Muscle layer of duodenum (tissue), 2 donors: ENCODE measurements at regions not wholly inside any gene's neighbourhood (a gene's known extent, or its start where the extent isn't known, plus 50 kb on each side); places are given as distances from the start of the nearest gene placed in this dataset.

Experiments
- H3K27ac ChIP-seq: one replicate; pipeline ENCODE4 v1.7.0; 2013; ENCODE audit warnings: mild to moderate bottlenecking, low read length
- H3K27me3 ChIP-seq: one replicate; pipeline ENCODE4 v1.7.0; 2013; ENCODE audit warnings: low read depth, mild to moderate bottlenecking, control low read depth, low read length
- H3K36me3 ChIP-seq, 2 donors: one replicate each; pipeline ENCODE4 v1.7.0; 2013; ENCODE audit warnings: low read length in 2 of 2, control low read depth in 1 of 2, mild to moderate bottlenecking in 1 of 2; ENCODE audit not compliant: insufficient read depth in 2 of 2, control insufficient read depth in 1 of 2
- H3K4me1 ChIP-seq, 2 donors: one replicate each; pipeline ENCODE4 v1.7.0; 2013; ENCODE audit warnings: low read length in 2 of 2, mild to moderate bottlenecking in 2 of 2, control low read depth in 1 of 2, moderate library complexity in 1 of 2; ENCODE audit not compliant: insufficient read depth in 2 of 2, control insufficient read depth in 1 of 2
- H3K4me3 ChIP-seq, 2 donors: one replicate each; pipeline ENCODE4 v1.7.0; 2013; ENCODE audit warnings: low read length in 2 of 2, low read depth in 1 of 2, mild to moderate bottlenecking in 1 of 2
- H3K9me3 ChIP-seq, 2 donors: one replicate each; pipeline ENCODE4 v1.7.0; 2013; ENCODE audit warnings: low read length in 2 of 2, control low read depth in 1 of 2, mild to moderate bottlenecking in 1 of 2; ENCODE audit not compliant: control insufficient read depth in 1 of 2
- donor health status: healthy.

DNA sequence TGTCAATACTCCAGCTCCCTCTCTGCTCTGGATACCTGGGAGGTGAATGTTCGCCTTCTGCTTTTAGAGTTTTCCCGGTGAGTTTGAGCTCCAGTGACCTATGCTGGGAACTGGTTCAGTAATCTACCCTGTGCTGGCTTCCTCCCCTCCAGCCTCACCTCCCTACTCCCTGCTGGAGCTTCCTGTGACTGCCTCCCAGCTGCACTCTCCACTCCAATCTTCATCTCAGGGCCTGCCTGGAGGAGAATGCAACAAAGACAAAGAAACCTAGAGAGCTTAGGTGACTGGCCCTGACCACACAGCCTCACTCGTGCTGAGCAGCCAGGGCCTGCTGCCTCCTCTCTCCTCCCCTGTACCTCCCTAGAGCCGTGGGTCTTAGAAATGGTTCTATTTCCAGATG is 101.6 kb upstream of the FOXF1 start:
- Histone ChIP-seq H3K27me3 (no peaks in the 10 kb centered on the region), H3K36me3 (no peaks in the 10 kb centered on the region), H3K27ac (no peak overlapping the region), H3K4me1 (peaks cover 0 to 4% of the 10 kb centered on the region in 2 donors), H3K4me3 (no peak overlapping the region), H3K9me3 (no peaks in the 10 kb centered on the region)

DNA sequence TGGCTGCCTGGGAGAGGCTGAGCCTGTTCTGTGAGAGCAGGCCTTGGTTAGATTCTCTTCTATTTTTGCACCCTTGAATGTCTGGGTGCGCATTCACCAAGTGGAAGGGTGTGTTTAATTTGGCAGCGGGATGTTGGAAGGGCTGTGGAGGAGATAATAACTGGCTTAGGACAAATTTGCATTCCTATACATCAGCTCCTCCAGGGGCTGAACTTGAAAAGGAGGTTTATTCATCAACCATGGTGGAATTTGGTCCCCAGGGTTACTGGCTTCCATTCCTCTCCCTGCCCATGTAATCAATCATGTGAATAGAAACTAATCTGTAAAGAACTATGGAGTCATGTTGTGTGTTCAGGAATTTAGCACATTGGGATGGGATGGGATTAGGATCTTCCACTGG is 100.2 kb upstream of the FOXF1 start:
- H3K27ac ChIP-seq: no peak overlapping the region
- H3K27me3 ChIP-seq: no peaks in the 10 kb centered on the region
- H3K4me3 ChIP-seq: no peak overlapping the region
- peaks cover 0 to 4% of the 10 kb centered on the region in 2 donors for H3K4me1 ChIP-seq
- no peaks in the 10 kb centered on the region for H3K36me3 ChIP-seq
- H3K9me3 ChIP-seq: no peaks in the 10 kb centered on the region

DNA sequence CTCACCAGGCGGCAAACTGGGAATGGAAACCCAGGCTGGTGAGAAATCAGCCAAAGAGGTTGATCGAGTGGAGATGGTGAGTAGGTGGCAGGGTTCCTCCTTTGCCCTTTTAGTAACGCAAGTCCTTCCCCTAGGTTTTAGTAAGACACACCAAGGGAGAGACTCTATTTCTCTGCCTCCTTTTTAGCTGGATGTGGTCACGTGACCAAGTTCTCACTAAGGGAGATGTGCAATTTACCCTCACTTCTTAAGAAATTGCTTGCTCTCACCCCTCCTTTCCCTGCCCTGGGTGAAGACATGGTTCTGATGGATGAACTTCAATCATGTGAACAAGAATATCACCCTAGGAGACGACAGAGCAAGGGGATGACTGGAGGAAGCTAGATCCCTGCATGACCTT is 99.8 kb upstream of the FOXF1 start:
- no peaks in the 10 kb centered on the region for H3K36me3 ChIP-seq
- no peaks in the 10 kb centered on the region for H3K9me3 ChIP-seq
- H3K4me3 ChIP-seq: no peak overlapping the region
- peaks cover 0 to 4% of the 10 kb centered on the region in 2 donors for H3K4me1 ChIP-seq
- no peaks in the 10 kb centered on the region for H3K27me3 ChIP-seq
- H3K27ac ChIP-seq: no peak overlapping the region

DNA sequence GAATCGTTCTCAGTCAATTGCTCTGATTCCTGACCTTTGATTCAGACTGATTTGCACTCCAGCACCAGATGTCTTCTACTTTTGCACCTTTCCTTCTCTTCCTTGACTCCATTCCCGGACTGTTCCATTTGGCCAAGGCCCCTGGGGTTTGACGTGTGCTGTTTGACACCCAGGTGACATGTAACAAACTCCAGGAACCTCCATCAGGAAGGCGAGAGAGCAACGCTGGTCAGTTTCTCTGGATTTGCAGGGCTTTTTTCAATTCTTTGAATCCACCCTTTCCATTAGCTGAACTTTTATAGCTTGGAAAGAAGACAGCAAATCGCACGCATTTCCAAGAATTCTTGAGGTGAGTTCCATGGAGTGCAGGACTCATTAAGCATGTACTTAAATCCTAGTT is 98.4 kb upstream of the FOXF1 start:
- Histone ChIP-seq H3K4me1 (peaks cover 0 to 4% of the 10 kb centered on the region in 2 donors), H3K36me3 (no peaks in the 10 kb centered on the region), H3K4me3 (no peak overlapping the region), H3K27ac (no peak overlapping the region), H3K9me3 (no peaks in the 10 kb centered on the region), H3K27me3 (no peaks in the 10 kb centered on the region)

DNA sequence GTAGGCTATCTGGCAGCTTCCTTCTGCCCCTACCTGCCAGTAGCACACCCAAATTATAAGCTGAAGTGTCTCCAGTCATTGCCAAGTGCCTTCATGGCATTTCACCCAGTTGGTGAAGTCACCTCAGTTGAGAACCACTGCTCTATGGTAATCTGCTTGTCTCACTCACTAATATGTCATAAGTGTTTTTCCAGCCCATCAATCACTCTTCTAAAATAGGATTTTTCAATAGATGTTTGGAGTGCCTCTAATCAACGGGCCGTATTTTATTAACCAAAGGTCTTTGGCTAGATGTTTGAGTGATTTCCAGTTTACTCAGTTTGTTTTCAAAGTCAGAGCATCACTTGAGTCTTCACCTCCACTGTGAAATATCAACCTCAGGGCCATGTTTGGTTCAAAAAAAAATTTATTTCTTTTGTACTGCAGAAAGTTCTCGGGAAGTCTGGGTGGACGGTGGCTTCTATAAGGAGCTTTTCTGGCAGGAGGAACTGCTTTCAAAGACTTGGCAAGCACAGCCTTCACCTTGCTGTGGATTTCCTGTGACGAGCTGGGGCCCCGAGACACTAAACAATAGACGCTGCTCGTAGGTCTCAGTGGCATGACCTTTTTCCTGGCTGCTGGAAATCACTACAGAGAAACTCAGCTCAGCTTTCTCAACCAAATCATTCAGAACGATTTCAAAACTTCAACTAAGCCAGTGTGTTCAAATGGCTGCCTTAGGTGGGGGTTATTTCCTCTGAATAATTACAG is 95.2 kb upstream of the FOXF1 start:
- Histone ChIP-seq H3K4me3 (no peak overlapping the region), H3K36me3 (no peaks in the 10 kb centered on the region), H3K27ac (no peak overlapping the region), H3K9me3 (no peaks in the 10 kb centered on the region), H3K27me3 (no peaks in the 10 kb centered on the region), H3K4me1 (peaks cover 0 to under 1% of the 10 kb centered on the region in 2 donors)

DNA sequence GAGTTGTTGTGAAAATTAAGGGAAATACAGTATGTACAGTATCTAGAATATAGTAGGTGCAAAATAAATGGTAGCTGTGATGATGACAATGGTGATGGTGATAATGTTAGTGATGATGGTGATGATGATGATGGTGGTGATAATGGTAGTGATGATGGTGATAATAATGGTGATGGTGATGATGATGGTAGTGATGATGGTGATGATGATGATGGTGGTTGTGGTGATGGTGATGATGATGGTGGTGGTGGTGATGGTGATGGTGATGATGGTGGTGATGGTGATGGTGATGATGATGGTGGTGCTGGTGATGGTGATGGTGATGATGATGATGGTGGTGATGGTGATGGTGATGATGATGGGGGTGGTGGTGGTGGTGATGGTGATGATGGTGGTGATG is 91.3 kb upstream of the FOXF1 start:
- Histone ChIP-seq H3K4me1 (peaks cover 0 to 2% of the 10 kb centered on the region in 2 donors), H3K27ac (no peak overlapping the region), H3K9me3 (peaks cover 0 to 11% of the 10 kb centered on the region in 2 donors), H3K36me3 (no peaks in the 10 kb centered on the region), H3K4me3 (no peak overlapping the region), H3K27me3 (no peaks in the 10 kb centered on the region)

DNA sequence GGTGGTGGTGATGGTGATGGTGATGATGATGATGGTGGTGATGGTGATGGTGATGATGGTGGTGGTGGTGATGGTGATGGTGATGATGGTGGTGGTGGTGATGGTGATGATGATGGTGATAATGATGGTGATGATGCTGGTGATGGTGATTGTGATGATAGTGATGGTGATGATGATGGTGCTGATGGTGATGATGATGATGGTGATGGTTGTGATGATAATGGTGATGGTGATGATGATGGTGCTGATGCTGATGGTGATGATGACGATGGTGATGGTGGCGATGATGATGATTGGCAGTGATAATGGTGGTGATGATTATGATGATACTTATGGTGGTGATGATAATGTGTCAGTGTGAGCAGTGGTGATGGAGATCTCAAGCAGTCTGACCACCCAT is 90.8 kb upstream of the FOXF1 start:
- H3K27me3 ChIP-seq: no peaks in the 10 kb centered on the region
- H3K4me3 ChIP-seq: no peak overlapping the region
- peaks cover 0 to 11% of the 10 kb centered on the region in 2 donors for H3K9me3 ChIP-seq
- no peaks in the 10 kb centered on the region for H3K36me3 ChIP-seq
- no peak overlapping the region for H3K27ac ChIP-seq
- peaks cover 0 to 8% of the 10 kb centered on the region in 2 donors for H3K4me1 ChIP-seq

DNA sequence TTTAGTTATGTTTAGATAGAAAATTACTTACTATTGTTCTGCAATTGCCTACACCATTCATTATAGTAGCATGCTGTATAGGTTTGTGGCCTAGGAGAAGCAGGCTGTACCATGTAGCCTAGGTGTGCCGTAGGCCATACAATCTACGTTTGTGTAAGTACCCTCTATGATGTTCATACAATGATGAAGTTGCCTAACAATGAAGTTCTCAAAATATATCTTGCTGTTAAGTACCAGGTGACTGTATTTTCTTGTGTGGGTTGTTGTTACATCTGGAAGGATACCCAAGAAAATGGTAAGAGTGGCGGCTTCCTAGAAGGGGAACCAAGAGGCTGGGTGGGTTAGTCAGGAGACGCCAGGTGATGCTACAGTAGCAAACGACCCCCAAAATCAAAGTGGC is 88.3 kb upstream of the FOXF1 start:
- Histone ChIP-seq H3K4me1 (peaks cover 0 to 14% of the 10 kb centered on the region in 2 donors), H3K36me3 (no peaks in the 10 kb centered on the region), H3K27me3 (no peaks in the 10 kb centered on the region), H3K4me3 (no peak overlapping the region), H3K9me3 (peaks cover 0 to 11% of the 10 kb centered on the region in 2 donors), H3K27ac (no peak overlapping the region)

DNA sequence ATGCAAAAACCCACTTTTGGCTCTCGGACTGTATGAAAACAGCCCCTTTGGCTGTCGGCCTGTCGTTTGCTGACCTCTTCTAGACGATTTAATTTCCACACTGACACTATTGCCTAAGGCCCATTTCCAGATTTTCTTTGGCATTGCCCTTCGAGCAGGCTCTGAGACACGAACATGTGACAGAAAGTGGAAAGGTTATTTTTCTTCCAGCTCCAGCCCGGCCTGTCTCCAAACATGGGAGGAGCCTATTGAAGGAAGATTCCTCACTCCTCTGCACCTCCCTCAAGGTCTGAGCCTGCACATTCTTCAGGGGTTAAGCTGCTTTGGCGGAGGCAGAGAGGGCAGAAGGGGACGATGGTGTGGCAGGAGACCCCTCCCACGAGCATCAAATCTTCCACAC is 85.9 kb upstream of the FOXF1 start:
- H3K4me1 ChIP-seq: peaks cover 0 to 26% of the 10 kb centered on the region in 2 donors
- H3K36me3 ChIP-seq: no peaks in the 10 kb centered on the region
- H3K9me3 ChIP-seq: peaks cover 0 to 11% of the 10 kb centered on the region in 2 donors
- no peaks in the 10 kb centered on the region for H3K27me3 ChIP-seq
- no peak overlapping the region for H3K4me3 ChIP-seq
- no peak overlapping the region for H3K27ac ChIP-seq

DNA sequence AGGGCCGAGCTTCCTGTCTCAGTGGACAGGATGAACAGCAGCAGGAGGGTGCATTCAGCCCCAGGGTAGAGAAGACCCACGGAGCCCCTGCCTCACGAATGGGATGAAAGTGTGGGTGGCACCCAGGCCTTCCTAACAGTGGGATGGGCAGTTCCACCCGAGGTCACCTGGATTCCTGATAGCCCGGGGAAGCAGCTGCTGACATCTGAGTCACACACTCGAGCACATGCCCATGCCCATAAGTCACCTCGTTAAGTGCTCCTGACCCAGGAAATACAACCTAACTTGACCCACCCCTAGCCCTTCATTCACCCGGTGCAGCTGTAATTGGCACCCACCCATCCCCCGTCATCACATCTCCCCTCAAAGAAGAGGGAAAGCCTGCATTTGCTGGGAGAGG is 85.3 kb upstream of the FOXF1 start:
- H3K36me3 ChIP-seq: no peaks in the 10 kb centered on the region
- no peaks in the 10 kb centered on the region for H3K27me3 ChIP-seq
- no peak overlapping the region for H3K27ac ChIP-seq
- peaks cover 5 to 28% of the 10 kb centered on the region in 2 donors for H3K4me1 ChIP-seq
- no peak overlapping the region for H3K4me3 ChIP-seq
- H3K9me3 ChIP-seq: peaks cover 0 to 11% of the 10 kb centered on the region in 2 donors

DNA sequence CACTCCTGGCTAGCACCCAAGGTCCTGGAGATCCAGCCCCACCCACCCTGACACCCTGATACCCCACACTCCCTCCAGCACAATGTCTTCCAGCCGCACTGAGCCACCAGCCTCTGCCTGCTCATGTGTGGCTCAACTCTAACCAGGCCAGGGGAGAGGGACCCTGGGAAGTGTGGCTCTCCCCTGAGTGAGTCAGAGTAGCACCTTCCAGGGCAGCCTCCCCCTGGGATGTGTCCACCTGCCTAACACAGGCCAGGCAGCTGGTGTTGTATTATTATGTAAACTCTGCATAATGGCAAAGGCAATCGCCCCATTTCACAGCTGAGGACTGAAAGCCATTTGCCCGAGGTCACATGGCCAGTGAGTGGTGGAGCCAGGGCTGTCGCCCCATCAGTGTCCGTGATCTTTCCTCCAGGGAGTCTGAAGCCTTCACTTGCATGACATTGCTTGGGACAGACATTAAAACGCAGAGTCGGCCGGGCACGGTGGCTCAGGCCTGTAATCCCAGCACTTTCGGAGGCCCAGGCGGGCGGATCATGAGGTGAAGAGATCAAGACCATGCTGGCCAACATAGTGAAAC is 84.2 kb upstream of the FOXF1 start:
- no peak overlapping the region for H3K27ac ChIP-seq
- peaks cover 0 to 11% of the 10 kb centered on the region in 2 donors for H3K9me3 ChIP-seq
- no peaks in the 10 kb centered on the region for H3K36me3 ChIP-seq
- peaks cover 9 to 38% of the 10 kb centered on the region in 2 donors for H3K4me1 ChIP-seq
- H3K4me3 ChIP-seq: no peak overlapping the region
- no peaks in the 10 kb centered on the region for H3K27me3 ChIP-seq
